Activated CD8-positive, alpha-beta memory T cell treated with anti-CD3 and anti-CD28 coated beads, Interleukin-2, amount 10 ng/mL, durations not matched to agents 7 days and 5 days (primary cell): ENCODE measurements at regions not wholly inside any gene's neighbourhood (a gene's known extent, or its start where the extent isn't known, plus 50 kb on each side); places are given as distances from the start of the nearest gene placed in this dataset.
"Not testable (repeated sequence)": the region's sequence is repeated elsewhere in the genome, so short reads cannot be mapped to it uniquely, and the experiment has no call there.

ENCODE experiments used
- ATAC-seq: fragments of 150-1000 bp; cut with Tn5 transposase; one replicate; pipeline ENCODE4 v1.10.0; 2021; ENCODE audit warnings: moderate library complexity
- CTCF ChIA-PET: fragments of 350-600 bp; sonication (Branson Sonifier 250); formaldehyde crosslinking; loops from one replicate; lab custom pipeline; 2021; ENCODE audit warnings: antibody characterized with exemption; lab: Charles Lee
- DNase-seq: peaks from one replicate; pipeline ENCODE4 v3.0.0-alpha.2; 2020
- H3K27ac Mint-ChIP-seq: one replicate; pipeline ENCODE4 v1.8.0; 2021; ENCODE audit warnings: mild to moderate bottlenecking, mixed read lengths
- H3K27me3 Mint-ChIP-seq: one replicate; pipeline ENCODE4 v1.8.0; 2021; ENCODE audit warnings: mixed read lengths
- H3K36me3 Mint-ChIP-seq: one replicate; pipeline ENCODE4 v1.8.0; 2021; ENCODE audit warnings: mild to moderate bottlenecking, mixed read lengths
- H3K4me1 Mint-ChIP-seq: one replicate; pipeline ENCODE4 v1.8.0; 2021; ENCODE audit warnings: mixed read lengths
- H3K4me3 Mint-ChIP-seq: one replicate; pipeline ENCODE4 v1.8.0; 2021; ENCODE audit warnings: mild to moderate bottlenecking, moderate library complexity, mixed read lengths
- H3K9me3 Mint-ChIP-seq: one replicate; pipeline ENCODE4 v1.8.0; 2022; ENCODE audit warnings: low read depth, mixed read lengths

DNA sequence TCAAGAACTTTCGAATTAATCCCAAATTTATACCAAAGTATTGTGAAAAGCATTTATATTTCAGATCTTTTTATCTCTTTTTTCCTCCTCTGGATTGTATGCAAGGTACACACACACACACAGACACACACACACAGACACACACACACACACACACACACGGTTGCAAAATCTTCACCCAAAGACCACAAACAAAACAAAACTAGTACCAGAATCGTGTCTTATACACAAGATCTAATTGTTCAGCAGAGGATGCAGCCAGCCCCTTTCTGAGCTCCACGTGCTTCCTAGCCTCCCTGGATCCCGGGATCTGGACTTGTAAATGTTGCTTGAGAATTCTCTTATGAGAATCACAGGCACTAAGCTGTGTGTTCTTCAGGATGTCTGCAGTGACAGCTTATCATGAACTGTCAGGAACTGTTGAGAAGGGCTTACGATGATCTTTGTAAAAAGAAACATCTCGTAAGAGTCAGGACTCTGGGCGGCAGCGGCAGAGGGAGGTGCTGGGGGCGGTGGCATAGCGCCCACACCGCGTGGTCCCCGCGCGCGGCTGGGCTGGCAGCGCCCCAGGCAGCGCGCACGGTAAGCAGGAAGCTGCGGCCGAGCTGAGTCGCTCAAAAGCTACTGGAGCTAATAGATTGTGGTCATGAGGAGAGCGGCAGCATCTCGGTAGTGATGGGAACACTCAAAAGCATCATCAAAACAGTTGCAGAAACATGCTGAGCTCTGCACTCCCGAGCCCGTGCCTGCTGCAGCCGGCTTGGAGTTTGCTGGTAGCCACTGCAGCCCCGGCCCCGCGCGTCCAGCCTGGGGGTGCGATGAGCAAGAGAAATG, 277.6 kb downstream of the GATA3 start:
- Mint-ChIP-seq H3K9me3 (no peaks in the 10 kb centered on the region), H3K27me3 (no peaks in the 10 kb centered on the region), H3K4me1 (peaks cover 61% of the 10 kb centered on the region), H3K36me3 (peaks cover 15% of the 10 kb centered on the region), H3K27ac (peak overlapping the region; percentile 95), H3K4me3 (peak overlapping the region; percentile 79)
- DNase-seq, result peak; percentile 94
- ATAC-seq, result peak; percentile 94
- CTCF ChIA-PET, result interaction anchor here (0.8 to 2.3 kb wide), 16 partner anchors 8 to 280 kb away, joined by 3 to 13 read pairs (median 6); no protein-coding TSS in a partner anchor

DNA sequence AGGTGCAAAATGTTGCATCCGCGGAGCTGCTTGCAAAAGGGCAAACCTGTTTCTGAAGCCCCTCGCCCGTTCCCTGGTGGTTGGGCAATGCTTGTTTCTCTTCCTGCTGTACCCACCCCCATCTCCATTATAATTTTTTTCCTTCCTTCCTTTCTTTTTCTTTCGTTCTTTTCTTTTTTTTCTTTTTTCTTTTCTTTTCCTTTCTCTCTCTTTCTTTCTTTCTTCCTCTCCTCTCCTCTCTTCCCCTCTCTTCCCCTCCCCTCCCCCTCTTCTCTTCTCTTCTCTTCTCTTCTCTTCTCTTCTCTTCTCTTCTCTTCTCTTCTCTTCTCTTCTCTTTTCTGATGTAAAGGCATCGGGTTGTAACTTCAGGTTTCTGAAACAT, 278.2 kb downstream of the GATA3 start:
- H3K27me3 Mint-ChIP-seq, result no peaks in the 10 kb centered on the region
- H3K4me3 Mint-ChIP-seq, result peak overlapping the region; percentile 79
- DNase-seq (no peak), ATAC-seq (no peak)
- H3K9me3 Mint-ChIP-seq, result no peaks in the 10 kb centered on the region
- peaks cover 16% of the 10 kb centered on the region for H3K36me3 Mint-ChIP-seq
- H3K4me1 Mint-ChIP-seq, result peaks cover 62% of the 10 kb centered on the region
- peak overlapping the region; percentile 95 for H3K27ac Mint-ChIP-seq
- CTCF ChIA-PET, result interaction anchor here (0.8 to 2.3 kb wide), 17 partner anchors 8 to 280 kb away, joined by 3 to 13 read pairs (median 5); no protein-coding TSS in a partner anchor

DNA sequence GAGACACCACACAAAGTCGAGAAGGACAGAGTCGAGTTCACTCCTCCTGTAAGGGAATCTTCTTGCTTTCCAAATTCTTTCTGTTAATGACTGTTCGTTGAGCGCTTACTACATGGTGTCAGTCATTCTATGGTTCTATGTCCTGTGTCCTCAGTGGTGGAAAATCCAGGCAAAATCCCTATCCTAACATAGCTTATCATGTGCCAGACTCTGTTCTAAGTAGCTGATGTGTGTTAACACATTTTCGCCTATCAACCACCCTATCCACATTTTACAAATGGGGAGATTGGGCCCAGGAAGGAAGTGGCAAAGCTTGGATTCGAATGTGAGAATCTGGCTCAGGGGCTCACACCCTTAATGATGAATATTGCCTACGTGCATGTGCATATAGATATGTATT, 280.1 kb downstream of the GATA3 start:
- Mint-ChIP-seq H3K4me1 (peaks cover 59% of the 10 kb centered on the region), H3K27me3 (no peaks in the 10 kb centered on the region), H3K4me3 (no peak overlapping the region), H3K9me3 (no peaks in the 10 kb centered on the region), H3K36me3 (peaks cover 21% of the 10 kb centered on the region), H3K27ac (peak overlapping the region; percentile 30)
- DNase-seq, result no peak
- no peak for ATAC-seq
- CTCF ChIA-PET, result interaction anchor here (1.2 to 2.5 kb wide), 2 partner anchors 9 to 26 kb away, joined by 4 to 8 read pairs; no protein-coding TSS in a partner anchor

DNA sequence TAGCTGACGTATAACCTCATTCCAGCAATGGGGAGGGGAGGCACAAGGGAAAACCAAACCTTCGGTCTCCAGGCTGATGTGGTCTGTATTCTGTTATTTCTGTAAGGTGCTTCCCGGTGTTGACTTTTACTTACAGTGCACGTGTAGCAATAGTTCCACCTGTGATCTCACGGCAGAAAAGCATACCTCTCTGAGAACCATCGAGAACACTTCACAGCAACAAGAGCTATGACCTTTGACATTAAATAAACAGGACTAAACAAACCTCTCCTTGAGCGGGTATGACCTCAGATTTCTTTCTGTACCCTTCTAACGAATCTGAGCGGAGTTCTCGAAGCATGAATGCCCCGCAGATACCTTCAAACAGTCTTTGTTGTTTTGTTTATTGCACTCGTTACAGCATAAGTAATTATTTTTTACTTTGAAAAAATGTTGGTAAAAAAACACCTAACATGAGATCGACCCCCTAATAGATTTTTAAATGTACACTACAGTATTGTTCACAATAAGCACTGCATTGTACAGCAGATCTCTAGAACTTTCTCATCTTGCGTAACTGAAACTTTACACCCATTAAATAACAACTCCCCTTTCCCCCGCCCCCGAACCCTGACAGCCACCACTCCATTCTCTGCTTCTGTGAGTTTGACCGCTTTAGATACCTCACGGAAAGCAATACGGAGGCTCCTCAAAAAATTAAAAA, 282.3 kb downstream of the GATA3 start:
- CTCF ChIA-PET, result no interaction called here
- no peaks in the 10 kb centered on the region for H3K27me3 Mint-ChIP-seq
- H3K9me3 Mint-ChIP-seq, result peaks cover 3% of the 10 kb centered on the region
- no peak overlapping the region for H3K27ac Mint-ChIP-seq
- no peak overlapping the region for H3K4me3 Mint-ChIP-seq
- peaks cover 24% of the 10 kb centered on the region for H3K36me3 Mint-ChIP-seq
- DNase-seq (no peak), ATAC-seq (no peak)
- peaks cover 42% of the 10 kb centered on the region for H3K4me1 Mint-ChIP-seq

DNA sequence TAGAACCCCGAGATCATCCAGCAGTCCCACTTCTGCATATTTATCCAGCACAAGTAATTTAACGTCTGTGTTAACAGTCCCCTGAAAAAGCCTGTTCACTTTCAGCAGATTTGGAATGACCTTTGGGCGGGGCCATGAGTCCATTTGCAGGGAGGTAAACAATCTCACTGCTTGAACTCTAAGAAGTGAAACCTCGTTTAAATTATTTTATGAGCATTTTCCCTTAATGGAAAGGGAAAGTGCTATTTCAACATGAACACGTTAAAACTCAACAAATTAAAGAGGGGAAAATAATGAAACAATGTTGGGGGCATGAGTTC, 282.8 kb downstream of the GATA3 start:
- no peak overlapping the region for H3K27ac Mint-ChIP-seq
- CTCF ChIA-PET, result no interaction called here
- H3K27me3 Mint-ChIP-seq, result no peaks in the 10 kb centered on the region
- no peak overlapping the region for H3K4me3 Mint-ChIP-seq
- DNase-seq, result no peak
- no peak for ATAC-seq
- H3K4me1 Mint-ChIP-seq, result peaks cover 40% of the 10 kb centered on the region
- H3K36me3 Mint-ChIP-seq, result peaks cover 23% of the 10 kb centered on the region
- H3K9me3 Mint-ChIP-seq, result peaks cover 3% of the 10 kb centered on the region

DNA sequence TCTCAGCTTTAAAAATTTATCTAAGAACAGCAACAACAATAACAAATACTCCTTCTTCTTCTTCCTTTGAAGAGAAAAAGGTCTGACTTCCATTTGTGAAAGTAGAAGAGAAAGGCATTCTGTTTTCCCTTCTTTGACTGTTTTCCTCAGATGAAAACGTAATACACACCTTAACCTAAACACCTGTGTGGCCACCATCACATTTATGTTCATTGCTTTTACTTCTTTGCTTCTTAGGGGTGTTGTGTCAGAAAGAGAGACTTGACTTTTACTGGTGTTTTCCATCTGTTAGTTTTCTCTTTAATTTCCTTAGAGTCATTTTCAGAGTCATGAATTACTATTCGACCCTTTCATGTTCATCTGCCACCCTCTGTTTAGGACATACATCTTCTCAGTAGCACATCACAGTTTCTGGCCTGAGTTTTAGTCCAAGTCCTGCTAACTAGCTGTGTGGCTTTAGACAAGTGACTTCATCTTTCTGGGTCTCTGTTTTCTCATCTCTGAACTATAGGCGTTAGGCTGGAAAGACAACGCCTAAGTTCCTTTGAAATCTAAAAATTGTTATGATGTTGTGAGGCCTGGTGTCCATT, 283.8 kb downstream of the GATA3 start:
- CTCF ChIA-PET, result interaction anchor here (0.5 to 1.1 kb wide), 2 partner anchors 17 to 822 kb away, joined by 3 read pairs; no protein-coding TSS in a partner anchor
- Mint-ChIP-seq H3K36me3 (peaks cover 23% of the 10 kb centered on the region), H3K27me3 (no peaks in the 10 kb centered on the region), H3K9me3 (peaks cover 3% of the 10 kb centered on the region), H3K4me3 (peak overlapping the region; percentile 32), H3K4me1 (peaks cover 40% of the 10 kb centered on the region), H3K27ac (peak overlapping the region; percentile 66)
- no peak for DNase-seq
- ATAC-seq, result peak; percentile 84

DNA sequence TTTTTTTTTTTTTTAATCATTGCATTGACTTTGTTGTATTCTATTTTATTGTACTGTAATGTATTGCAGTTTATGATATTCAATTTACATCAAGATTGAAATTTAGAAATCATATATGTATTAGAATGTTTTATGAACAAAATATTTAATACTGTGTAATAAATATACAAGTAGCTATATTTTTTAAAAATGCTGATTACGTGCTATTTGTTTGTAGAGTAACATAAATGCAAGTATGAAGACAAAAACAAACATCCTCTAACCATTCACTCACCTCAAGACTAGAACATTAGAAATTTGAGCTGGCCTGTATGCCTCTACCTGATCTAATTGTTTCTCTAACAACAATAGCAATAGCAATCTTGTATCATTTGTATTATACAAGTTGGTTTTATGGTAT, 290.3 kb downstream of the GATA3 start:
- Mint-ChIP-seq H3K4me3 (no peak overlapping the region), H3K27me3 (no peaks in the 10 kb centered on the region), H3K9me3 (peaks cover 3% of the 10 kb centered on the region), H3K36me3 (peaks cover 29% of the 10 kb centered on the region), H3K4me1 (peaks cover 11% of the 10 kb centered on the region), H3K27ac (no peak overlapping the region)
- DNase-seq, result no peak
- CTCF ChIA-PET, result interaction anchor here (2.1 kb wide), 1 partner anchor 10 kb away, joined by 8 read pairs; no protein-coding TSS in a partner anchor
- ATAC-seq, result no peak

DNA sequence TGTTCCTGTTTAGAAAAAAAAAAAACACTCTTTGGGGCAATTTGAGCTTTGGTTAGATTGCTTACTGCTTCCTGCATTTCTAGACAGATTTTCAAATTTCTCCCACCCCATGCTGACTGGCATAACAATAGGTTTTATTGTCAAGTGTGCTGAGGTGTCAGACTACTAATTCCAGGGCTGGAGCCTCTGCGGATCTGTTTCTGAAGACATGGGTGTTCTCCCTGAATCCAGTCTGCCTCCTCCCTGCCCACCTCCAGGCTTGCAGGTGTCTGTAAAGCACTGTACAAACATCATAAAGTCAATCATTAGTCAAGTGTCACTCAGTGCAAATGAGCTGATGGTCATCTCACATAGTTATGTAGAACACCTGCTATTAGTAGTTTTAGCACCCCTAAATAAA, 292.4 kb downstream of the GATA3 start:
- H3K27ac Mint-ChIP-seq, result no peak overlapping the region
- peaks cover 15% of the 10 kb centered on the region for H3K36me3 Mint-ChIP-seq
- H3K27me3 Mint-ChIP-seq, result no peaks in the 10 kb centered on the region
- no peaks in the 10 kb centered on the region for H3K9me3 Mint-ChIP-seq
- H3K4me1 Mint-ChIP-seq, result peaks cover 15% of the 10 kb centered on the region
- no peak overlapping the region for H3K4me3 Mint-ChIP-seq
- no peak for ATAC-seq
- CTCF ChIA-PET, result interaction anchor here (1.1 to 1.8 kb wide), 2 partner anchors 14 to 57 kb away, joined by 3 to 6 read pairs; no protein-coding TSS in a partner anchor
- no peak for DNase-seq

DNA sequence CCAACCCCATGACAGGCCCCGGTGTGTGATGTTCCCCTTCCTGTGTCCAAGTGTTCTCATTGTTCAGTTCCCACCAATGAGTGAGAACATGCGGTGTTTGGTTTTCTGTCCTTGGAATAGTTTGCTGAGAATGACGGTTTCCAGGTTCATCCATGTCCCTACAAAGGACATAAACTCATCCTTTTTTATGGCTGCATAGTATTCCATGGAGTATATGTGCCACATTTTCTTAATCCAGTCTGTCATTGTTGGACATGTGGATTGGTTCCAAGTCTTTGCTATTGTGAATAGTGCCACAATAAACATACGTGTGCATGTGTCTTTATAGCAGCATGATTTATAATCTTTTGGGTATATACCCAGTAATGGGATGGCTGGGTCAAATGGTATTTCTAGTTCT, 293.1 kb downstream of the GATA3 start:
- not testable (repeated sequence) for H3K9me3 Mint-ChIP-seq, H3K27ac Mint-ChIP-seq, ATAC-seq, H3K27me3 Mint-ChIP-seq, H3K4me3 Mint-ChIP-seq, DNase-seq
- H3K36me3 Mint-ChIP-seq, result peaks cover 15% of the 10 kb centered on the region
- CTCF ChIA-PET, result interaction anchor here (1.1 kb wide), 1 partner anchor 56 kb away, joined by 3 read pairs; no protein-coding TSS in a partner anchor
- H3K4me1 Mint-ChIP-seq, result peaks cover 10% of the 10 kb centered on the region

DNA sequence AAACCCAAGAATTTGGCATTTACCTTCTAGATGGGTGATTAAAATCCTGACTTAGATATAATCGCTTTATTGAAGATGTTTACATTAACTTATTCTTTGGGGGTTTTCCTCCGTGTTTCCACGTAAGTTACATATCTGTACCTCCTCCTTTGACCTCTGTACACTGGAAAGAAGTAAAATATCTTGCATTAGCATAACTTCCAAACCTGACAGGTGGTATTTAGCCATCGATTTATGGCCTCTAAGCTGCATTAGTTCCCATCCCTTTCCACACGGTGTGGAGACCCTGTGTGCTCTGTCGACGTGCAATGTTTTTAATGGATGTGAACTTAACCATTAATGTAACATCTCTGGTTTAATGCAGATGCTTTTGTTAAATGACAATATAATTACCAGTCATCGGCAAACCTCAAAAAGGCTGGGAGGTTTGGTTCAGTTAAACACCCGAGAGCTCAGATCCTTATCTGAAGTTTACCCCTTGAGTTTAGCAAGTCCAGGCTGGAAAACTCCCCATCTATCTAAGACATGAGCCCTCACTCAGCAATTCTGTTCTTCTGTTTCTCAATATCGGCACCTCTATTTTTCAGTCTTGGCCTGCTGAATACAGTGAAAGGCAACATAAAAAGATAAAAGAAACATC, 295.2 kb downstream of the GATA3 start:
- H3K27me3 Mint-ChIP-seq, result no peaks in the 10 kb centered on the region
- CTCF ChIA-PET, result no interaction called here
- no peak overlapping the region for H3K4me3 Mint-ChIP-seq
- H3K4me1 Mint-ChIP-seq, result peaks cover 9% of the 10 kb centered on the region
- DNase-seq (no peak), ATAC-seq (no peak)
- peaks cover 7% of the 10 kb centered on the region for H3K36me3 Mint-ChIP-seq
- H3K9me3 Mint-ChIP-seq, result no peaks in the 10 kb centered on the region
- peak overlapping the region; percentile 21 for H3K27ac Mint-ChIP-seq

DNA sequence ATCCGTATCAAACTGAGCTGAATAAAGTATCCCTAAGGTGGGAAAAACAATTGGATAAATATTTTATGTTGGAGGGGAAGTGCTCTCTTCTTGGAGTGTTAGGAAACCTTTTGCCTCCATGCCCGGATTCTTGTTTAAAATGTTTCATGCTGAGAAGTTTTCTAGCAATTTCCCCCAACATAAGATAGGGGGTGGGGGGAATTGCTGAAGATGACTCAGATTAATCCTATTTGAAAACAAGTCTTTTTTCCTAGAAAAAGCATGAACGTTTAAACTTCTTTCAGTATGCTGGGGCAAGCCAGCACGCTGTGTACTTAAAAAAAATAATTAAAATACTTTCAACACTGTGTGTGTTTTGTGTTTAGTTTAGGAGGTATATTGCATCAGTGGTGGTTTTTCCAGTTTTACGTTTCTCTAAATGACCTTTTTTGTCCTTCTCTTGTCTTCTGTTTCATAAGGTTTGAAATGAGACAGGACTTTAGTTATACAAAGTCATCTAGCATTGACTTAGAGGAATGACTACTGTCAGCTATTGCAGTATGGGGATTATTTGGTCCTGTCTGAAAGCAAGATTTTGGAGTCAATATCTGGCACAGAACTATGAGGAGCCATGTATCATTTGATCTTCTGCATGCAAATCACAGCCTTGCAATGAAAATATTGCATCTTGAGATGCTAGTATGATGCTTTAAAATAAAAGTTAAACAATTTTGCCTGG, 295.9 kb downstream of the GATA3 start:
- Mint-ChIP-seq H3K4me3 (no peak overlapping the region), H3K36me3 (peaks cover 6% of the 10 kb centered on the region), H3K9me3 (no peaks in the 10 kb centered on the region), H3K27me3 (no peaks in the 10 kb centered on the region), H3K4me1 (peaks cover 9% of the 10 kb centered on the region), H3K27ac (peak overlapping the region; percentile 21)
- CTCF ChIA-PET, result no interaction called here
- ATAC-seq, result peak; percentile 16
- no peak for DNase-seq

DNA sequence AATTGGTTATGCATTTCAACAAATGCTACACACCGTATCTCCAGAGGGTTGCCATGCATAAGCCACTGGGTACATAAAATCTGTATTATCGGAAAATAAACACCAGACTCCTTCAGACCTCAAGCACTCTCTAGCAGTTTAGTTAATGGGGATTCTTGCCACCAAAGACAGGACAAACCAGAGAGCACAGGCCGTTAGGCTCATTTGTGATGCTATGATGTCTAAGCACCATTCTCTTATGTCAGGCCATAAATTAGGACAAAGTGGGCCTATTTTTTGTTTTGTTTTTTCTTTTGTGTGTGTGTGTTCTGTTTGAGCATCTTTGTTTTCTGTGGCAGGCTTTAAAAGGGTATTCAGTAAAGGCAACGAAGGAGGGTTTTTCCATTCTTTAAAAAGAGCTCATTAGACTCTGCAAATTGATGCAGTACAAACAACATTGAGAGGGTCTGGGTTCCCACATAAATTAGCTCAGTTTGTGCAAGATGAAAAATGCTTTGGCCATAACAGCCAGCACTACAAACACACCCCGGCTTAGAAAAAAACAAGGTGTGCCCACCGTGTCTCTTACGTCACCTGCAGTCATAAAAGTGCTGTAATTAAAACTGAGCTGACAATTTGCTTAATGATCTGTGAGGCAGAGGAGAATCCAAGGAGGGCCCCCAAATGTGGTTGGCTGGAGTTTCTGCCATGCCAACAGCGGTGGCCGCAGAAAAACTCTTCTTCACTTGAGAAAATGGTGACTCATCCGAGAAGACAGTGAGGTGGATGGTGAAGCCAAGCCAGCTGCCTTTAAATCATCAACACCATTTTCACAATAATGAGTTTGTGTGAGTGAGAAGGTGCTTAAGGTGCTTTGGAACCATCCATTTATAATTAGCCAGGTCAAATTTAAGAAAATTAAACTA, 297.9 kb downstream of the GATA3 start:
- Mint-ChIP-seq H3K27me3 (peaks cover 4% of the 10 kb centered on the region), H3K9me3 (no peaks in the 10 kb centered on the region), H3K36me3 (peaks cover 7% of the 10 kb centered on the region), H3K4me1 (peaks cover 17% of the 10 kb centered on the region), H3K27ac (no peak overlapping the region), H3K4me3 (no peak overlapping the region)
- DNase-seq (no peak), ATAC-seq (no peak)
- CTCF ChIA-PET, result interaction anchor here (1.3 to 1.8 kb wide), 2 partner anchors 20 to 51 kb away, joined by 3 to 5 read pairs; no protein-coding TSS in a partner anchor
